NB4 (cell line): ENCODE measurements at regions not wholly inside any gene's neighbourhood (a gene's known extent, or its start where the extent isn't known, plus 50 kb on each side); places are given as distances from the start of the nearest gene placed in this dataset.
"Not testable (repeated sequence)": the region's sequence is repeated elsewhere in the genome, so short reads cannot be mapped to it uniquely, and the experiment has no call there.

Experiments
- DNase-seq: peaks from one replicate; pipeline ENCODE4 v3.0.0; 2010; ENCODE audit warnings: low read depth
- H3K4me3 ChIP-seq: one replicate; pipeline ENCODE4 v1.5.1; 2011; ENCODE audit warnings: mild to moderate bottlenecking, low read depth, low read length, moderate library complexity
- CTCF ChIP-seq: IDR thresholded peaks from one replicate; pipeline ENCODE4 v1.5.1; 2012; ENCODE audit warnings: low read depth, low read length
- MAX ChIP-seq: IDR thresholded peaks from 2 replicates; pipeline ENCODE4 v1.6.1; 2011; ENCODE audit warnings: low read depth, low read length
- MYC ChIP-seq: IDR thresholded peaks from 2 replicates; pipeline ENCODE4 v1.6.1; 2011; ENCODE audit warnings: low read depth, low read length
- POLR2A ChIP-seq: IDR thresholded peaks from 2 replicates; pipeline ENCODE4 v1.6.1; 2011; ENCODE audit warnings: mild to moderate bottlenecking; ENCODE audit not compliant: insufficient read length; ENCODE audit errors: extremely low read depth

DNA sequence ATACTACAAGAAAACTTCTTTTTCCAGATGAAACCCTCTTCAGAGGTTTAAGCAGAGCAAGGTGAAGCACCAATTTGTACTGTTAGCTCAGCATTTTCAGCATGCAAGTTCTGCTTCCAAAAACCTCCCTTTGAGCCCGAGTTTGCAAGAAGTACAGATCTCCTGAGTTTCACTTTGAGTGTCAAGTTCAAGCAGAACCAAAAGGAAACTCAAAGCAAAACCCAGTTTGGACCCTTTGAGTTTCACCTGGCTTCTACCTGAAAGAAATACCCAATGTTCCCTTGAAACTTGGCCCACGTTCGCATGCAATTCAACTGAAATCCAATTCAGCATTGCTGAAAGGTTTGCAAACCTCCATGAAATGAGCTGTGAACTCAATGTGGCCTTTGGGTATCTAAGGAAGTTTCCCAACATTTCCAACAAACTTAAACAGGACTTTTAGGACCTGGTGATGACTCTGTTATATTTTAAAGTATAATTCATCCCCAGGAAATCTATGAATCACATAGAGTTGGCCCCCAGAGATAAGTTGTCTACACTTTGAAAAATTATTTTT, 62.9 kb upstream of the HBS1L start:
- no peak for DNase-seq

DNA sequence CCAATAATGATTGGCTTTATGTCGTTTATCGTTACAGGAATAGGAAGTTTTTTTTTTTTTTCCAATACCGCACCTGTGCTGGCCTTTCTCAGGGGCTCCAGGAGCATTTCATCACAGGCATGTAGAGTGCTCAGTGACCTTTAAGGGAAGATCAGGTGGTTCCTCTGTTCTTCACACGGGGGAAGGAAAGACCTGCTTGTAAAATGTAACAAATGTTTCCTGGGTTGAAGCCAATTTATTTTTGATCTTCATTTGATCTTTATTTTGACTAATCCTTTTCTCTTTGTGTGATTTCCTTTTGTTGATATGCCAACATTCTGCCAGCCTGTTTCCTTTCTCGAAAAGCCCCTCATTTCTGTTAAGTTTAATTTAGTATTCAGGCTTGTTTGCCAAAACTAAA, 61.9 kb upstream of the HBS1L start:
- no peak overlapping the region for H3K4me3 ChIP-seq
- no peak for TF ChIP-seq POLR2A
- TF ChIP-seq CTCF = no peak
- TF ChIP-seq MAX = no peak
- no peak for TF ChIP-seq MYC
- DNase-seq = no peak

More for the DNA sequence above, 62.9 kb upstream of the HBS1L start:
- TF ChIP-seq POLR2A (no peak), MAX (no peak), CTCF (no peak), MYC (no peak)
- no peak overlapping the region for H3K4me3 ChIP-seq

DNA sequence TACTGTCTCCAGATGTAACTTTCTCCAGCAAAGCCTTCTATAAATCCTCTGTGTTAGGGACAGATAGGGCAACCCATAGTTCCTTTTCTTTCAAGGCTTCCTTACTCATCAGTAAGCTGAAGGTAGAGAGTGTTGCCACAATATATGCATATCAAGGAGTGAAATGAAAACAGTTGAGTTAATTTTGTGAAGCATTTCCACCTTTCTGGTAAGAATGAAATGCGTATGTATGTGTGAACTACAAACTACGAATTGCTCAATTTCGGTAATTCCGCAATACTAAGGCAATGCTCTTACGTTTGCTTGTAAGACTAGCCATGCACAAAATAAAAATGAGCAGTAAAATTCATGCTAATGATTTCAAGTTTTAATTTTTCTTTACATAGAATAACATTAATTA, 61.2 kb upstream of the HBS1L start:
- TF ChIP-seq MYC (peak; percentile 43; the same call in 1 of the 2 replicates), POLR2A (no peak)
- no peak overlapping the region for H3K4me3 ChIP-seq
- peak; percentile 83 for DNase-seq

DNA sequence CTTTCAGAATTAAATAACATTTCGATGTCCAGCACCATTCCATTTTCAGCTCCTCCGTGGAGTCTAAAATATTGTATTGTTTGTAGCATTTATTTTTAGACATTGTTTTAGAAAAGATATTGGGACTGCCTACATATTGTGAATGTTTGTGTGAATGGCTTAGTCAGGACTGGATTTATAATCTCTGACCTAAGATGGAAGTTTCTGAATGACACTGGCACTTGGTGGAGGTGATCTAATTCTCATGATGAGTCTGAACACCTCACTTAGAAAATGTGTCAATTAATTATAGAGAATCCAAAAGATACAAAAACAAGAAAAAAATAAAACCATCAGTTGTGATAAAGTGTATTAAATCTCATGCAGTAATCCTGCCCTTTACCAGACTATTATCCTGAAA, 60.8 kb upstream of the HBS1L start:
- no peak for DNase-seq
- no peak overlapping the region for H3K4me3 ChIP-seq
- TF ChIP-seq MYC (no peak), POLR2A (no peak), CTCF (no peak), MAX (no peak)

DNA sequence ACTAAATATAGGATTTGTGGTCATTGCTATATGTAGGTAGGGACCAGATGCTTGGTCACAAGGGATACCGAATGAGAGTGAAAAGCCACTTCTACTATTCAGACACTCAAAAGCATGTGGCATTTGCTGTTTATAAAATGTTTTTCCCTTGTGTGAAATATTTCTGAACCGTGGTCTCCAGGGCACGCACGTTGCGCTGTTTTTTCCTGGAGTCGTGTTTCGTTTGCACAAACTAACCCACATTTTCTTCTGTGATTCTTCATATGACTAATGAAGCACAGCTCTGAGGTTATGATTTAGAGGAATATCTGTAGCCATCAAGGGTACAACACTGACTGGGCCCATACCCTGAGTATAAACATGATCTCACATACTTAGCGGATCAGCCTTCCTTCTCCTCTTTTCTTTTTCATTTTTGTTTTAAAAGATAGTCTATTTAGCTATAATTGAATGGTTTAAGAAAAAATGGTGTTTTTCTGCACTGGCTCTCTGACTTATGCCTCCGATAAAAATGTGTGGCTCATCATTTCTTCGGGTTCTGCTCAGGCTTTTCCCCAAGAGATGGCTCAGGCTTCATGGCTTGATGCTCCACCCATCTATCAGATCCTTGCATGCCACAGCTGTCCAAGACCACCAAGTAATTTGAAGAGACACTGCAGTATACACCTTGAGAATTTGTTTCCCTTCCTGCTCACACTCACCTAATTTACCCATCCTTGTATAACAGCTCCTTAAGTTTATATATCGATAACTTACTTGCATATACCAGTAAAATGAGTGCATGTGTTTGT, 59.9 kb upstream of the HBS1L start:
- DNase-seq = no peak
- TF ChIP-seq MYC (no peak), MAX (no peak), POLR2A (no peak), CTCF (no peak)
- H3K4me3 ChIP-seq = no peak overlapping the region

GRCh38 chr6:135113860-135114259, 59.2 kb upstream of the HBS1L start:
- TF ChIP-seq POLR2A = no peak
- no peak for TF ChIP-seq CTCF
- no peak for TF ChIP-seq MYC
- TF ChIP-seq MAX = no peak
- no peak for DNase-seq

GRCh38 chr6:135112951-135113350, 58.3 kb upstream of the HBS1L start:
- DNase-seq, H3K4me3 ChIP-seq: not testable (repeated sequence)

More at GRCh38 chr6:135113860-135114259, 59.2 kb upstream of the HBS1L start:
- no peak overlapping the region for H3K4me3 ChIP-seq

GRCh38 chr6:135110261-135110781, 55.7 kb upstream of the HBS1L start:
- H3K4me3 ChIP-seq, DNase-seq: not testable (repeated sequence)
